PC-9 (cell line): ENCODE measurements at regions not wholly inside any gene's neighbourhood (a gene's known extent, or its start where the extent isn't known, plus 50 kb on each side); places are given as distances from the start of the nearest gene placed in this dataset.

ENCODE experiments used
- CTCF ChIP-seq: fragments of 200-600 bp; sonication (generic); conservative IDR thresholded peaks from 2 replicates; pipeline ENCODE4 v1.6.1; 2017; ENCODE audit warnings: mixed run types, antibody characterized with exemption, mild to moderate bottlenecking, moderate library complexity
- EZH2 ChIP-seq: fragments of 200-600 bp; sonication (generic); IDR thresholded peaks from 2 replicates; pipeline ENCODE4 v1.8.0; 2017; ENCODE audit warnings: antibody characterized with exemption, low read depth

- no peak for TF ChIP-seq CTCF
- no peak for TF ChIP-seq EZH2
These were observed 194.9 kb downstream of the LRATD1 start for GRCh38 chr2:14827226-14828023.
